Ureter (tissue), 1 donor: ENCODE measurements at regions not wholly inside any gene's neighbourhood (a gene's known extent, or its start where the extent isn't known, plus 50 kb on each side); places are given as distances from the start of the nearest gene placed in this dataset.

Source experiments
- DNase-seq: peaks from one replicate; pipeline ENCODE4 v3.0.0-alpha.2; 2020; ENCODE audit warnings: low spot score
- donor health status: DM: yes; HTN: yes; CAD: no.

DNA sequence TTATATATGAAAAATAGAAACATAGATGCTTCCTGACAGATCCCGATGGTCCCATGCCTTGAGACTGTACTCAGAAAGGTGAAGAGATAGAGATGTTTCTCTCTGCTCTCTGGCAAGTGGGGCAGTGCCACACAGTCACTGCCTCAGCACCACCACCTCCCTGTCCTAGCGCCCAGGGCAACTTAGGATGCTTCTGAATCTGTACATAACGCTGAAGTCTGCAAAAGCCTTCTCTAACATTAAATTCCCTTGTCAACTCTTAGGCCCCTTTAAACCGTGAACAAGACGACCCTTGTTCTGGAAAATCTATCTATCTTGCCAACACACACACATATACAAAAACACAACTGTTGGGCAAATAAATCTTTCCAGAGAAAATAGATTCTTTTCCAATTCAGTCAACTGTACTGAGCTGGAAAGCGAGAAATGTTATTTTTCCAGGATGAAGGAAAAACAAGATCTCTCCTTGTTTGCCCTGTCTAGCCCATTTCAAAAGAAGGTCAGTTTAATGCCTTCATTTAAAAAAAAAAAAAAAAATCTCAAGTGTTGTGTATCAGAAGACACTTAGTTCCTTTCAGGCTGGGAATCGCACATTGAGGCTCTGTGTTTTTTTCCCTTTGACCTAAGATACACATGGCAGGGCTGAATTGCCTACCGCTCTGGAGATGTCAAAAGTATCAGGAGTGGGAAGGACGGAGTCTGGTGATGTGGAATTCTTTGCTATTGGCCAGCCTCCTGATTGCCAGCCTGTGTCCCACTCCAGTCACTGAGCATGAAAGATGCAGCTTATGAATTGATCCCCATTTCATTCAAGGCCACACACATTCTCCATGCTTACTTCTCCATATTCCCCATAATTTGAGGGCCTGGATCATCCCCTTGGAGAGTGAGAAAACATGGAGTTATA is 241.4 kb downstream of the LACC1 start:
- no peak for DNase-seq

DNA sequence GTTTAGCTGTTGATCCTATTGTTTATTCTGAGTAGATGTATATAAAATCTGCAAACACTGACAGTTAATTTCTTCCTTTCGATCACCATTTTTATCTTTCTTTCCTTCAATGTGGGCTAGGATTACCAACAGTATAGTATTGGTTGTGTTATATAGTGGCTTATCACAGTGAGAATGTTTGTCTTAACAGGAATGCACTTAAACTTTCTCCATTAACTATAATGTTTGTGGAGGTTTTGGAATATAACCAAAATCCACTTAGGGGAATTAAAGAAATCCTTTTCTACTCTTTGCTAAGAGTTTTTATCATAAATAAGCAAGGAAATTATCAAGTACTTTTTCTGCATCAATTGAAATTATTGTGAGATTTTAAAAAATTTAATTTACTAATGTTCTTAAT is 244.6 kb downstream of the LACC1 start:
- no peak for DNase-seq

GRCh38 chr13:44125943-44126469 is 246.3 kb downstream of the LACC1 start:
- DNase-seq = no peak

DNA sequence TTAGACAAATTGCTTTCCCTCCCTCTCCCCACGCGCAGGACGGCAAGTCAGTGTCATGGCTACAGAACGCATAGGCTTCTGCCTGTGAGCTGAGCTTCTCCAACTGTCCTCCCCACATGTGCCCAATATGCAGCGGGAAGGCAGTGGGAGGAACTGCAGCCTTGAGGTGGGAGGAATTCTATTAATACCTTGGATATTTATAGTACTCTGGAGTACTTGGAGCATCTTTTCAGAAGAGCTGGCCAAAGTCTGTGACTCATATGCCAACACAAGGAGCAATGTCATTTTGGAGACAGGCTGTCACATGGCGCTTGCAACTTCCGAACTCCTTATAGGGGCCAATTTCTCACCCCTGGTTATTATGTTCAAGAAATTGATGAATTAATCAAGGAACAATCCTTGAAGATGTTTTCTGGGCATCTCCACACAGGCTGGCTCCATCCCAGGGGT is 245.0 kb upstream of the SERP2 start:
- no peak for DNase-seq

GRCh38 chr13:44129418-44129817 is 244.2 kb upstream of the SERP2 start:
- no peak for DNase-seq

DNA sequence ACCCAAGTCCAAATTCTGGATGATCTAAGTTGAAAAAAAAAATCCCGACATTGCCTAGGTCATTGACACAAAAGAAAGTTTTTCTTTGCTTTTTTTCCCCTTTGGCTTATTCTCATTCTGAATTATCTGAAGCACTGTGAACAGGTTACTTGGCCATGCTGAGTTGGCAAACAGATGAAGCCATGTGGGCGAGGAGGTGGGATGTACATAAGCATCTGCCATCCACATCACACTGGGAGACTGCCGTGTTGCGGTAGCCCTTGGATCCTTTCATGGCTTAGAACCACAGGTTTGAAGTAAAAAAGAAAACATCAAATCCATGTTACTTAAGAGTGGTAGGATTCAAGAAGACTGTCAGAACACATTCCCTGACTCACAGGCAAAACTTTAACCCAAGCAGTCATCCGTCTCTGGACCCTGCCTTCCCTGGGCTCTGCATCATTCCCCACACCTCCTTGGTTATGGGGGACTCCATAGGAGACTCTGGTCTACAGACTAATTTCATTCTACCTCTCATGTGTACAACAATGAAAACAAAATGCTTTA is 242.5 kb upstream of the SERP2 start:
- no peak for DNase-seq

- peak; percentile 50 for DNase-seq
Observed at GRCh38 chr13:44132710-44133109, 240.9 kb upstream of the SERP2 start.

DNA sequence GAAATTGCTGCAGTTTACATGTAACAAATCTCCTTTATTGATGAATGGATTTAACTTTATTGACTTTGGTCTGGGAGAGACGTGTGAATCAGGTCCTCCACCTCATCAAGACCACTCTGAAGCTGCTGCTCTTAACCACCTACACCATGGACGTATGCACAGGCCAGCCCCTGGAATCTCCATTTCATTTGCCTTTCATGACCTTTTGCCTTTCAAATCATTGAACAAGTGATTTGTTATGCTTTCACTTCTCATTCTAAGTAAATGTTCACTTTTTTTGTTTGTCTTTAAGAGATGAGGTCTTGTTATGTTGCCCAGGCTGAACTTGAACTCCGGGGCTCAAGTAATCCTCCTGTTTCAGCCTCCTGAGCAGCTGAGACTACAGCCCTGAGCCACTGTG is 240.0 kb upstream of the SERP2 start:
- no peak for DNase-seq

DNA sequence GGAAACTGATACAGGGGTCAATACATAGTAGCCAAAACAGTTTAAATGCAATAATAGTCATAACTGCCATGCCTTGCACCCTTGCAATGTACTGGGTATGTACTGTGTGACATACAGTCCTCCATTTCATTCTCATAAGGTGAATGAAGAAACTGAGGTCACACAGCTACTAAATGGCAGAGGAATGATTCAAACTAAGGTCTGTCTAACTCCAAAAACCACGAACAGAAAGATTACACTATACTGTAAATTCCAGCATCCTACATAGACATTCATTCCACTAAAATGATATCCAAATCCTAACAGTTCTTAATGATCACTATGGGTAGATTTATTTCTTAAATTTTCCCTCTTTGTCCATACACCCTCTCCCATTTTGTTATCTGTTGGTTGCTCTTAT is 238.1 kb upstream of the SERP2 start:
- DNase-seq = no peak

- DNase-seq = no peak
Observed at GRCh38 chr13:44136696-44137268, 236.8 kb upstream of the SERP2 start.

- no peak for DNase-seq
Observed at GRCh38 chr13:44137466-44137865, 236.2 kb upstream of the SERP2 start.

DNA sequence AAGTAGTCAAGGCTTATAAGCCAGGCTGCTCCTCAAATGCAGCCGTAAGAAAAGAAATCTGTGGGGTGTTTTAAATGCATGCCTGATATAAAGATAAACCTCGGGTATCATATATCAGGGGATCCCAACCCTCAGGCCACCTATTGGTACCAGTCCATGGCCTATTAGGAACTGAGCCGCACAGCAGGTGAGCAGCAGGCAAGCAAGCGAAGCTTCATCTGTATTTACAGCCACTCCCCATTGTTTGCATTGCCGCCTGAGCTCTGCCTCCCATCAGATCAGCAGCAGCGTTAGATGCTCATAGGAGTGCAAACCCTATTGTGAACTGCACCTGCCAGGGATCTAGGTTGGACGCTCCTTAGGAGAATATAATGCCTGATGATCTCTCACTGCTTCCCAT is 233.5 kb upstream of the SERP2 start:
- DNase-seq = no peak

GRCh38 chr13:44140888-44141724 is 232.5 kb upstream of the SERP2 start:
- DNase-seq = no peak

DNA sequence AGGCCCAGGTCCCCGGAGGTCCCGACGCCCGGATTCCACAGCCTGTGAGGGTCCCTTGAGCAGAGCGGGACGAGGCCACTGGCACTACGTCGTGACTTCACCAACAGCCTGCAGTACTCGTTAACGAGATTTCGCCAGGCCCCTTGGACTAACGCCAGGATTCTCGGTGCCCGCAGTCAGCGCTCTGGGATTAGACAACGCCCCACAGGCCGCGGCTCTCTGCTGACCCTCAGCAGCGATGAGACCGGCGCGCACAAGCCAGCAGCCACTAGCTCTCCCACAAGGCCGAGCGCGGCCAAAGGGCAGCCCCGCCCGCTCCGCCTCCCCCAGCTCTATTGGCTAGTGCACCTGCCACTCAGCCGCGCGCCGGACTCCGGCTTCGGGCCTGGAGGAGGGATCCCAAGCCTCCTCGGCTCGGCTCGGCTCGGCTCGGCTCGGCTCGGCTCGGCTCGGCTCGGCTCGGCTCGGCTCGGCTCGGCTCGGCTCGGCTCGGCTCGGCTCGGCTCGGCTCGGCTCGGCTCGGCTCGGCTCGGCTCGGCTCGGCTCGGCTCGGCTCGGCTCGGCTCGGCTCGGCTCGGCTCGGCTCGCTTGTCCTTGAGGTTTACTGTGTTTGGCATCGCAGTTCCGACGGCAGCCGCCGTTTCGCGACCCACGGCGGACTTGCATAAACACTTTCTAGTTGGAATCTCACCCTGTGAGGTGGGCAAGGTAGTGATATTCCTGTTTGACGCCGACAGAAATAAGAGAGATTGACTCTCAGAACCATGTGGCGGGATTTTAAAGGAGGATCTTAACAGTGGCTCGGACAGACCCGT is 231.7 kb upstream of the SERP2 start:
- DNase-seq = peak; percentile 99

DNA sequence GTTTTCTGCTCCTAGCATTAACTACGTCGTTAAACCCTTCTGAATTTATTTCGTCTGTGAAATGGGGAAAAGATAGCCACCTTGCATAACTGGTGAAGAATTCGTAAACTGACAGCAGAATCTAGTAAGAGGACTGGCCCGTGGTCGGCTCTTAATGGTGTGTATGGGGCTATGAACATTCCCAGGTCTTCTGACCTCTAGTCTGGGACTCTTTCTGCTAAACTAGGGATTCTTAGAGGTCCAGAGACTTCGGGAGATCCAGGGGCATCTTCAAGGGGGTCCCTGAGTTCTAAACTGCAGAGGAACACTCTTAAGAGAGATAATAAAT is 231.1 kb upstream of the SERP2 start:
- no peak for DNase-seq

DNA sequence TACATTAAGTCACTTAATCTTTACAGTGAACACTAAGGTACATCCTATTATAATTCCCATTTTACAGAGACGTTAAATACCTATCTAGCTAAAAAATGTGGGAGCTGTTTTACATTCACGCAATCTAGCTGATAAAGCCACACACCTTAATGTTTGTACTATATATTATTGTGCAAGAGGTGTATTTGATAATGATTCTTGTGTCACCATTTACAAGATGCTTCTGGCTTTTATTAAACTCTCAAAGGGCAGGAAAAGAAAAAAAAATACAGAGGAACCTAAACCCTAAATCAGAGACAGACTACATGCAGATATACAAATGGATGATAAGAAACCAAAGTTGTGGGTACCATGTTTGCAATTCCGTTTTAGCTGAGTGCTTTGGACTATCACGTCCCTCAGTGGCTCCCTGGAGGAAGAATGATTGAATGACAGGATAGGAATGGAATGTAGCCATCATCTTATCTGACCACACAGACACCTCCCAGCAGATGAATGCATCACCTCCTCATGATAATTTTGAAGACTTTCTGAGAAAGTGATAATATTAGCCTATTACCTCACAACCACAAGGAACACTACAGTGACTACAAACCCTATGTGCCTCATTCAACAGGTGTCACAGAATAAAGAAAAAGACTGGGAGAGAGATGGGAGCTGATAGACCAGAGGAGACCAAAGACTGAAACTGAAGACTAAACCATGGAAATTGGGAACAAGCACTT is 230.5 kb upstream of the SERP2 start:
- no peak for DNase-seq

DNA sequence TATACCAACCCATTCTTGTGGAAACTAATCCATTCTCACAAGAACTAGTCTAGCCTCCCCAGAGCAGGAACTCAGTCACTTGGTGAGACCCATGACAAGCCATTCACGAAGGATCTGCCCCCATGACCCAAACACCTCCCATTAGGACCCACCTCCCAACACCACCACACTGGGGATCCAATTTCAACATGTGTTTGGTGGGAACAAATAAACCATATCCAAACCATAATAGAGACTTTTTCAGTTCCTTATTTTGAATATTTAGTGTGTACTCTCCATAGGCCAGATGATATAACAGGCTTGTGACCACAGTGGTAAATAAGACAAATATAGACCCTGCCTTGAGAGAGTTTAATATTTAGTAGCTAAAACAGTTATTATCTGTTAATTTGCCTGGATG is 227.5 kb upstream of the SERP2 start:
- no peak for DNase-seq

- no peak for DNase-seq
Observed at GRCh38 chr13:44147233-44147632, 226.4 kb upstream of the SERP2 start.

DNA sequence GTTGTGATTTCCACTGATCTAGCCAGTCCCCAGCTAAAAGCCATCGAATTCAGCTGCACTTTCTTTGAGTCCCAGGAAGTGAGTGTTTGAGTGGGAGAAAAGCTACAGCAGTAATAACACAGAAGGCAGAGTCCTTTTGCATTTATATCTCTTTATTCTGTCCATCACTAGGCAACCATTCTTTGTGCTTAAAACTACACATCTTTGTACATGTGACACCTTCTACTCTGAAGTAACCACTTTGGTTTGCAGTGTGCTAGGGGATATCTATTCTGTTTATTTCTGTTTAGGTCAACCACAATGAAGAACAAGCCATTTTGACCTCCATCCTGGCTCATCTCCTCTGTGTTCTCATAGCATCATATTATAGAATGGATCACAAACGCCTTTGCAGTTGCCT is 226.0 kb upstream of the SERP2 start:
- no peak for DNase-seq

GRCh38 chr13:44148159-44148914 is 225.3 kb upstream of the SERP2 start:
- no peak for DNase-seq
